PC-9 (cell line): ENCODE measurements at regions not wholly inside any gene's neighbourhood (a gene's known extent, or its start where the extent isn't known, plus 50 kb on each side); places are given as distances from the start of the nearest gene placed in this dataset.

ENCODE experiments used
- BruUV-seq: library from RNA; stranded (reverse); fragments of 400-500 nt; replicated peaks from 2 replicates; lab custom pipeline; 2021; lab: Mats Ljungman, UMichigan
- CTCF ChIA-PET: fragments of 300-600 bp; sonication (Branson Sonifier 250); formaldehyde crosslinking; loops from one replicate; lab custom pipeline; 2022; ENCODE audit warnings: antibody characterized with exemption; lab: Charles Lee
- POLR2A ChIA-PET: fragments of 300-600 bp; sonication (Branson Sonifier 250); formaldehyde crosslinking; loops from one replicate; lab custom pipeline; 2022; ENCODE audit warnings: antibody characterized with exemption; ENCODE audit not compliant: unreplicated experiment; lab: Charles Lee
- DNase-seq, 2 experiments: peaks; one replicate each; pipeline versions ENCODE4 v3.0.0 to v3.0.0-alpha.2; 2015 to 2022; ENCODE audit warnings: mixed read lengths in 1 of 2
- H2AFZ ChIP-seq: fragments of 200-600 bp; sonication (generic); 2 replicates; pipeline ENCODE4 v1.8.1; 2017; ENCODE audit warnings: antibody characterized with exemption
- H3F3A ChIP-seq: fragments of 200-600 bp; sonication (generic); 2 replicates; pipeline ENCODE4 v1.8.1; 2017; ENCODE audit warnings: antibody characterized with exemption, mild to moderate bottlenecking, low read depth; ENCODE audit not compliant: insufficient read depth
- H3K27ac ChIP-seq: fragments of 200-600 bp; sonication (generic); 2 replicates; pipeline ENCODE4 v1.6.1; 2016; ENCODE audit warnings: mixed run types
- H3K27me3 ChIP-seq: fragments of 200-600 bp; sonication (generic); 2 replicates; pipeline ENCODE4 v1.6.1; 2016; ENCODE audit warnings: low read depth, mixed run types; ENCODE audit not compliant: insufficient read depth
- H3K36me3 ChIP-seq: fragments of 200-600 bp; sonication (generic); 2 replicates; pipeline ENCODE4 v1.6.1; 2016; ENCODE audit warnings: low read depth, mixed run types
- H3K4me1 ChIP-seq: fragments of 200-600 bp; sonication (generic); replicated peaks from 2 replicates; pipeline ENCODE4 v1.6.1; 2016; ENCODE audit warnings: mixed run types; ENCODE audit not compliant: insufficient read depth
- H3K4me2 ChIP-seq: fragments of 200-600 bp; sonication (generic); 2 replicates; pipeline ENCODE4 v1.6.1; 2017; ENCODE audit warnings: mixed run types
- H3K4me3 ChIP-seq: fragments of 200-600 bp; sonication (generic); 2 replicates; pipeline ENCODE4 v1.6.1; 2016; ENCODE audit warnings: mixed run types
- H3K79me2 ChIP-seq: fragments of 200-600 bp; sonication (generic); 2 replicates; pipeline ENCODE4 v1.6.1; 2017; ENCODE audit warnings: low read depth, mixed run types
- H3K9me2 ChIP-seq: fragments of 200-600 bp; sonication (generic); 2 replicates; pipeline ENCODE4 v1.8.1; 2017; ENCODE audit warnings: mild to moderate bottlenecking; ENCODE audit not compliant: insufficient read depth
- H3K9me3 ChIP-seq: fragments of 200-600 bp; sonication (generic); 2 replicates; pipeline ENCODE4 v1.8.1; 2016; ENCODE audit warnings: low read depth; ENCODE audit not compliant: insufficient read depth
- H4K20me1 ChIP-seq: fragments of 200-600 bp; sonication (generic); 2 replicates; pipeline ENCODE4 v1.8.1; 2017; ENCODE audit not compliant: insufficient read depth
- EZH2 ChIP-seq: fragments of 200-600 bp; sonication (generic); IDR thresholded peaks from 2 replicates; pipeline ENCODE4 v1.8.0; 2017; ENCODE audit warnings: antibody characterized with exemption, low read depth
- intact Hi-C: fragments of 100-400 bp; cut with micrococcal nuclease; formaldehyde crosslinking; loops from one replicate; pipeline ENCODE4 v1.10.0; 2022; ENCODE audit not compliant: unreplicated experiment
- TF ChIP-seq, protein P1 (sequence below): fragments of 200-600 bp; sonication (generic); conservative IDR thresholded peaks from 2 replicates; pipeline ENCODE4 v1.6.1; 2017; ENCODE audit warnings: mixed run types, antibody characterized with exemption, mild to moderate bottlenecking, moderate library complexity

DNA sequence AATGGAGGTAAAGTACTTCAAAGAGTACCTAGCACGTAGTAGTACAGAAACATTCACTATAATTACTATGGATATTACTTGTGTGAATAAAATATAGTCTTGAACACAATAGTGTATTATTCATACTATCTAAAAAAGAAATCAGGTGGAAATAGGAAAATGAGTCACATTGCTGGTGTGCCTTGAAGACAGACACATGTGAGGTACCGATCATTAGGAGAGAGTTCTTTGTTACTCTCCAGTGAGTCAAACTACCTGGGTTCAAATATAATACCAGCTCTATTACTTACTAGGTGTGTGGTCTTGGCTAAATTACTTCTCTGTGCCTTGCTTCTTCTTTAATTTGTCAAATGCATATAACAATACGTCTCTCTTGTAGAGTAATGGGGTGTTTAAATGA, 50.8 kb upstream of the BEND6 start:
- BruUV-seq = no TSS peak
- POLR2A ChIA-PET = interaction anchor here (0.6 kb wide), 2 partner anchors 512 to 612 kb away, joined by 3 to 8 read pairs; no protein-coding TSS in a partner anchor
- intact Hi-C loops = loop anchor here (1.0 to 10.0 kb wide), 5 partner anchors 51 to 412 kb away; partner anchors contain the start of genes BAG2 and BEND6
- Histone ChIP-seq H2AFZ (no peak overlapping the region), H3K4me2 (peak overlapping the region; percentile 67; the same call in 1 of the 2 replicates), H3K4me3 (no peak overlapping the region), H3K9me3 (no peaks in the 10 kb centered on the region), H3K79me2 (no peaks in the 10 kb centered on the region), H4K20me1 (no peaks in the 10 kb centered on the region), H3K4me1 (peaks cover 13% of the 10 kb centered on the region), H3K27ac (no peak overlapping the region), H3K36me3 (no peaks in the 10 kb centered on the region), H3K27me3 (no peaks in the 10 kb centered on the region), H3F3A (no peaks in the 10 kb centered on the region), H3K9me2 (no peaks in the 10 kb centered on the region)
- TF ChIP-seq, protein P1, sequence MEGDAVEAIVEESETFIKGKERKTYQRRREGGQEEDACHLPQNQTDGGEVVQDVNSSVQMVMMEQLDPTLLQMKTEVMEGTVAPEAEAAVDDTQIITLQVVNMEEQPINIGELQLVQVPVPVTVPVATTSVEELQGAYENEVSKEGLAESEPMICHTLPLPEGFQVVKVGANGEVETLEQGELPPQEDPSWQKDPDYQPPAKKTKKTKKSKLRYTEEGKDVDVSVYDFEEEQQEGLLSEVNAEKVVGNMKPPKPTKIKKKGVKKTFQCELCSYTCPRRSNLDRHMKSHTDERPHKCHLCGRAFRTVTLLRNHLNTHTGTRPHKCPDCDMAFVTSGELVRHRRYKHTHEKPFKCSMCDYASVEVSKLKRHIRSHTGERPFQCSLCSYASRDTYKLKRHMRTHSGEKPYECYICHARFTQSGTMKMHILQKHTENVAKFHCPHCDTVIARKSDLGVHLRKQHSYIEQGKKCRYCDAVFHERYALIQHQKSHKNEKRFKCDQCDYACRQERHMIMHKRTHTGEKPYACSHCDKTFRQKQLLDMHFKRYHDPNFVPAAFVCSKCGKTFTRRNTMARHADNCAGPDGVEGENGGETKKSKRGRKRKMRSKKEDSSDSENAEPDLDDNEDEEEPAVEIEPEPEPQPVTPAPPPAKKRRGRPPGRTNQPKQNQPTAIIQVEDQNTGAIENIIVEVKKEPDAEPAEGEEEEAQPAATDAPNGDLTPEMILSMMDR = no peak
- TF ChIP-seq EZH2 = no peak
- no peak for DNase-seq
- CTCF ChIA-PET = interaction anchor here (0.6 to 1.5 kb wide), 7 partner anchors 34 to 412 kb away, joined by 3 to 11 read pairs (median 5); partner anchors contain the start of genes BEND6 and PRIM2

DNA sequence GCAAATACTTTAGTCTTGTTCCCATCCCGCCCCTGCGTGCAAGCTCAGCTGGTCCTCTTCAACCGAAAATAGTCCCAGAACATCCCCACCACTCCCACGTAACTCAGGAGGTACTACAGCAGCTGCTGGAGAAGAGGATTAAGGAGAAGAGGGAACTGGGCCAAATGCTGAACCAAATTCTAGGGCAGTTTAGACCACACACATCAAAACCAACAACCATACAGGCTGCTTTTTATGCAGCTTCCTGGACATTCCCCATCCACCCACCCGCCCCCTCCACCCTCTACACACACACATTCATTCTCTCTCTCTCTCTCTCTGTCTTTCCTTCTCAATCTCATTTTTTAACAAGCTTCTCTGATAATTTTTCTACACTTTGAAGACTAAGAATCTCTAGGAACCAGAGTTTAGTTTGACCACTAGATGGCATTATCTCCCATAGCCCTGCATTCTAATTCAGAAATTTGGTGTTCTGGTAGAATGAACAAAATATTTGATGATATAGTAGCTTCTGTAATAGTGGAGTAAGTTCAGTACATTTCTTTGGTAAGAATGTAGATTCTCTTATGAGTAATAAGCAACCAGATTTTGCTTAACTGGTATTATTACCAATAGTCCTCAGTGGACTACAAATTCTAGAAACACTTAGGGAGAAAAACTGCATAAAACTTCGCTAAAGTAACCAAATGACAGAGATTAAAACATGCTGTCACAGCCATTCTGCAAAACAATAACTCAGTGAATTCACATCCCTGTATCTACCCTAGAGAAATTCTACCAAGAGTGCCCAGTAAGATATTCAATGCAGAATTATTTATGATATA, 52.1 kb upstream of the BEND6 start:
- Histone ChIP-seq H3K9me3 (no peaks in the 10 kb centered on the region), H4K20me1 (no peaks in the 10 kb centered on the region), H3K9me2 (no peaks in the 10 kb centered on the region), H3K4me3 (no peak overlapping the region), H3K27ac (no peak overlapping the region), H3K4me1 (peaks cover 19% of the 10 kb centered on the region), H2AFZ (no peak overlapping the region), H3K36me3 (no peaks in the 10 kb centered on the region), H3K4me2 (no peak overlapping the region), H3K79me2 (no peaks in the 10 kb centered on the region), H3K27me3 (no peaks in the 10 kb centered on the region), H3F3A (no peaks in the 10 kb centered on the region; the same call in 1 of the 2 replicates)
- TF ChIP-seq, protein P1 = peak; percentile 85
- TF ChIP-seq EZH2 = no peak
- no TSS peak for BruUV-seq
- intact Hi-C loops = loop anchor here (5.0 to 10.0 kb wide), 3 partner anchors 51 to 272 kb away; partner anchors contain the start of gene BAG2
- CTCF ChIA-PET = interaction anchor here (0.6 to 1.7 kb wide), 6 partner anchors 9 to 532 kb away, joined by 3 to 12 read pairs (median 4); partner anchors contain the start of gene PRIM2
- POLR2A ChIA-PET = no interaction called here
- no peak for DNase-seq

DNA sequence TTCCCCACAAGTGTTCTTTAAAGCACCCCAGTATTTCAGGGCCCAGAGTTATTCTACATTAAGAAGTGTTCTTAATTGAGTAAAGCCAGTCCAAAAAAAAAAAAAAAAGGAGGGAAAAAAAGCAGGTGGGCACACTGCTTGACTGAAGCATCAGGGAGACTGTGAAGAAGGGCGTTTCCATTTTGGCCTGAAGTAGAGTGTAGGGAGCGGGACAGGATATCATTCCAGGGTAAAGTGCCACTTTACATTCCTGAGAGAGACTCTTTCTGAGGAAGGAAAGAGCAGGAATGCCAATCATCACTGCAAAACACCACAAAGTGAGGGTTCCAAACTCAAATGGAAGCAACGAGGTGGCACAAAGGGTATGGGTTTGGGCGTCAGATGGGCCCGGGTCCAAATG, 54.1 kb upstream of the BEND6 start:
- Histone ChIP-seq H4K20me1 (no peaks in the 10 kb centered on the region), H3K4me2 (no peak overlapping the region), H3K79me2 (no peaks in the 10 kb centered on the region), H3K9me2 (no peaks in the 10 kb centered on the region), H3K4me1 (peaks cover 19% of the 10 kb centered on the region), H2AFZ (no peak overlapping the region), H3K4me3 (no peak overlapping the region), H3K27me3 (no peaks in the 10 kb centered on the region), H3K36me3 (no peaks in the 10 kb centered on the region), H3F3A (no peaks in the 10 kb centered on the region; the same call in 1 of the 2 replicates), H3K9me3 (0 out of 2 replicates have a peak, but pooled peaks cover 3% of the 10 kb centered on the region), H3K27ac (no peak overlapping the region)
- intact Hi-C loops = loop anchor here (5.0 to 10.0 kb wide), 3 partner anchors 48 to 274 kb away; partner anchors contain the start of gene BAG2
- BruUV-seq = no TSS peak
- DNase-seq = no peak
- no peak for TF ChIP-seq EZH2
- ChIA-PET CTCF (interaction anchor here (0.6 to 0.7 kb wide), 4 partner anchors 16 to 770 kb away, joined by 4 to 7 read pairs (median 6); no protein-coding TSS in a partner anchor), POLR2A (no interaction called here)
